GM12873 (cell line): ENCODE measurements at regions not wholly inside any gene's neighbourhood (a gene's known extent, or its start where the extent isn't known, plus 50 kb on each side); places are given as distances from the start of the nearest gene placed in this dataset.

Experiments used
- TF ChIP-seq, protein P1 (sequence below): IDR thresholded peaks from 2 replicates; pipeline ENCODE4 v1.5.1; 2012; ENCODE audit warnings: low read depth, mild to moderate bottlenecking, moderate library complexity, low read length, control low read depth; ENCODE audit not compliant: insufficient read depth; ENCODE audit errors: missing control alignments

DNA sequence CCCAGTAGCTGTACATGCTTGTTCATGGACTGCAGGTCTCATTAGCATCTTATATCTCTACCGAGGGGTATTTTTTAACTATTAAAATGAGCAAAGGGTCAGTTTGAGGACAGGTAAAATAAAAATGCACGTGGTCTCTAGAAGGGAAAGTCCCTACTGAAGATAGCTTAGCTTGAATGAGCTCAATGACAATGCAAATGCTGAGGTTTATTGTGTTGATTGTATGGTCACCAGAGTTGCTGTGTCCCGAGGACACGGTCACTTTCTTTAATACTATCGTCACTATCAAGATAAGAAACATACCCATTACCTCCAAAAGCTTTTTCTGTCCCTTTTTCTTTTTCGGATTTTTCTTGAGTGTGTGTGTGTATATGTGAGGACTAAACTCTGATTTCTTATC is 250.5 kb upstream of the PRKX start:
- TF ChIP-seq, protein P1, sequence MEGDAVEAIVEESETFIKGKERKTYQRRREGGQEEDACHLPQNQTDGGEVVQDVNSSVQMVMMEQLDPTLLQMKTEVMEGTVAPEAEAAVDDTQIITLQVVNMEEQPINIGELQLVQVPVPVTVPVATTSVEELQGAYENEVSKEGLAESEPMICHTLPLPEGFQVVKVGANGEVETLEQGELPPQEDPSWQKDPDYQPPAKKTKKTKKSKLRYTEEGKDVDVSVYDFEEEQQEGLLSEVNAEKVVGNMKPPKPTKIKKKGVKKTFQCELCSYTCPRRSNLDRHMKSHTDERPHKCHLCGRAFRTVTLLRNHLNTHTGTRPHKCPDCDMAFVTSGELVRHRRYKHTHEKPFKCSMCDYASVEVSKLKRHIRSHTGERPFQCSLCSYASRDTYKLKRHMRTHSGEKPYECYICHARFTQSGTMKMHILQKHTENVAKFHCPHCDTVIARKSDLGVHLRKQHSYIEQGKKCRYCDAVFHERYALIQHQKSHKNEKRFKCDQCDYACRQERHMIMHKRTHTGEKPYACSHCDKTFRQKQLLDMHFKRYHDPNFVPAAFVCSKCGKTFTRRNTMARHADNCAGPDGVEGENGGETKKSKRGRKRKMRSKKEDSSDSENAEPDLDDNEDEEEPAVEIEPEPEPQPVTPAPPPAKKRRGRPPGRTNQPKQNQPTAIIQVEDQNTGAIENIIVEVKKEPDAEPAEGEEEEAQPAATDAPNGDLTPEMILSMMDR, result no peak

DNA sequence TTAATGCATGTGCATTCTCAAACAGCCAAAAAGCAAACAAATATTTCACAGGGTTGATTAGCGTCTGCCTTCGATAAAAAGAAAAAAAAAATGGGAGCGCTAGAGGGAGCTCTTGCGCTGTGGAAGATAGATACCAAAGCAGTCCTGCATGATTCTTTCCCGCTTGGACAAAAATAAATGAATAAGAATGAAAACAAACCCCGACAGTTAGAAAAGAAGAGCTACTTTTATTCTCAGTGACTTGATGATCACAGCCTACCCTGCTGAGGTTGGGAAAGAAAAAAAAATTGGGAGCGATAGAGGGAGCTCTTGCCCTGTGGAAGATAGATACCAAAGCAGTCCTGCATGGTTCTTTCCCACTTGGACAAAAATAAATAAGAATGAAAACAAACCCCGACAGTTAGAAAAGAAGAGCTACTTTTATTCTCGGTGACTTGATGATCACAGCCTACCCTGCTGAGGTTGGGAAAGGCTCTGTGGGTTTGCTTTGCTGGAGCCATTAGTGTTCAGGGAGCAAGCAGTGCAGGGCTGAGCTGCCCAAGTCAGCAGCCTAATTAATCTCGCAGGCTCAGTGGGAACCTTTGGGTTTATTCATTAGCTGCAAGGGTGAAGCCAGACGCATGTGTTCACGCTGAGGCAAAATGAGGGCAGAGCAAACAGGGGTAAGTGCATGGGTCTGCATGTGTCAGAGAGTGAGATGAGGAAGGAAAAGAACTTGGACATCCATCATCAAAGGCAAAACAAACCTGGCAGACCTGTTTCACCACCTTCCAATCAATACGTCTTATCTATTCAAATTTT is 249.3 kb upstream of the PRKX start:
- TF ChIP-seq, protein P1, result peak; percentile 64

DNA sequence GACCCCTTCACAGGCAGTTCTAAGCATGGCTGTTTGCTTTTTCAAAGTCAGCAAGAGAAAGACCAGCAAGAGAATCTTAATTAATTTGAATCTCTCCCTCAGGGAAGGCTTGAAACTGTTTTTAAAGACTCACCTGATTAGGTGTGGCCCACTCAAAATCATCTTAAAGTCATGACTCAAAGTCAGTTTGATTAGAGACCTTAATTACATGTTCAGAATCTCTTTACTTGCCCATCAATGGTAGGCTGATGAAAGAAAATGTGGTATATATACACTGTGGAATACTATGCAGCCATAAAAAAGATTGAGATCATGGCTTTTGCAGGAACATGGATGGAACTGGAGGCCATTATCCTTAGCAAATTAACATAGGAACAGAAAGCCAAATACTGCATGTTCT is 247.5 kb upstream of the PRKX start:
- TF ChIP-seq, protein P1, result no peak

GRCh38 chrX:3951859-3952258 is 238.4 kb upstream of the PRKX start:
- TF ChIP-seq, protein P1, result no peak

DNA sequence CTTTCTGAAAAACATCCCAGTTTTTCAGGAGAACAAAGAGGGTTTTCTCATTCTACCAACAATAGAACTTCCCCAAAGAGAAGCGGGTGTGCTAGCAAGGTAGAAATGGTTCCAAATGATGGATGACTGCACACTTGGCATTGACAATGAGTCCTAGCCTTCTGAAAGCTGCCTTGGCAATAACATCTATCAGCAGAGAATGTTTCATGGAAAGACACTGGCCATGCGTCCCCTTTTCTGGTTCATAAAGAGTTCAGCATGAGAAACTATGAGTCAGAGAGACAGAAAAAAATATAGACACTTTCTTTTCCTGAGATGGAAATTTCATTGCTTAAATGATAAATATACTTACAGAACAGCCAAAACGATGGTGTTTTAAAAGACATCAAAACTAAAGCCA is 236.9 kb upstream of the PRKX start:
- TF ChIP-seq, protein P1, result no peak

DNA sequence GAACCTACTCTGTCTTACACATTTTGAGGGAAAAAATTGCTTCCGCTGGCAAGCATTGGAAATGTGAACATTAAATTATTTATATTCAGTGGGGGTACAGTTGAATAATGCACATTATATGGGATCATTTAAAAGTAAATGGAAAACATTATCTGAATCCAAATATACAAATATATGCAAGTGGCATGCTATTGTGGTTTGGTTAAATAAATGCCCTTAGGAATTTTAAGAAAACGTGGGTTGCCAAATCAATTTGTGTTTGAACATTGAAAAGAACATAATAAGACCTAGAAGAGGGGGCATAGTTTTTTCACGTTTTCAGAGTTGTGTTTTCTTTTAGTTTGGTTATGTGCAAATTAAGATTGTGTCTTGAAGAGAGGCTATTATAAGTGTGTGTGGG is 230.5 kb upstream of the PRKX start:
- TF ChIP-seq, protein P1, result no peak

DNA sequence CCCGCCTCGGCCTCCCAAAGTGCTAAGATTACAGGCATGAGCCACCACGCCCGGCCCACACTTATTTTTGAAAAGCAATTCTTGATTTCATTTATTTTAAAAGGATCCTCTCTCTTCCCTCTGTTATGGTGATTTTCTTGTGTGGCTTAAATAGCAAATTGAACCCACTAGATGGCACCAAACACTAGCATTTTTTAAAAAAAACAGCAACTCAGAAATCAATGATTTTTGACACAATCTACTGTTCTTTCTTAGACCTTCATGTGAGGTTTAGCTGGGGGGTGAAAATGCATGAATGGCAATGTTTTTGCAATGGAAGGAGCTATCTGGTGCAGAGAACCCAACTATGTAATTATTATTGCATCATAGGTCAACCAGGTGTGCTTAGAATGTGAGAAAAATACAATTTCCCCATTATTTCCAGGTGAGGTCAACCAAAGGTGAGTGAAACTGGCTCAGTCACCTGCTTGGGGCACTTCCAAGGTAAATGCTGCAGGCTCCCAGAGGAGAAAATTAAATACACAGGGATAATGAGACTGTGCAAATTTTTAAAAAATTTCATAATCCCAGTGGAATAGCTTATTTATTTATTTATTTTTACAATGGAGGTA is 226.7 kb upstream of the PRKX start:
- TF ChIP-seq, protein P1, result peak; percentile 45
